Hematopoietic multipotent progenitor cell treated with erythropoietin and hydrocortisone succinate and interleukin-3 and kit ligand, for 15 days (in vitro differentiated cells): ENCODE measurements at regions not wholly inside any gene's neighbourhood (a gene's known extent, or its start where the extent isn't known, plus 50 kb on each side); places are given as distances from the start of the nearest gene placed in this dataset.
A peak's percentile ranks its signal among the peaks of the same experiment; 100 is the strongest.

Source experiments
- DNase-seq: peaks from one replicate; pipeline ENCODE4 v3.0.0-alpha.2; 2015; ENCODE audit warnings: low spot score

DNA sequence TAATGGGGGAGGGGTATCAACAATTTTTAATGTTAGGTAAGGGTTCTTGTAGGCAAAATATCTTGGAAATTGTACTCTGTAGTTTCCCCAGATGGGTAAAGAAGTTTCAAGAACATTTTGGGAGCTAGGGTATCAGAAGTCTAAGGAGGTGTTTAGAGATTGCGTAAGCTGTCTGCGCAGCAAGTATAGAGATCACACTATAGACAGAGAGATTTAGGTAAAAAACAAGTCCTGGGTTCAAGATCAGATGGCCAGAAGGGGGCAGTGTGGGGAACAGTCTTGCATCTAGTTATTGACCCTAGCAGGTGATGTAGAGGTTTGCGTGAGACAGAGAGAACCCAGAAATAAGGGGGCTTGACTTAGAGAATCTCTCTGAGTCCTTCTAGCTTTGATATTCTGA lies 80.8 kb downstream of the S1PR1 start:
- DNase-seq, result no peak

DNA sequence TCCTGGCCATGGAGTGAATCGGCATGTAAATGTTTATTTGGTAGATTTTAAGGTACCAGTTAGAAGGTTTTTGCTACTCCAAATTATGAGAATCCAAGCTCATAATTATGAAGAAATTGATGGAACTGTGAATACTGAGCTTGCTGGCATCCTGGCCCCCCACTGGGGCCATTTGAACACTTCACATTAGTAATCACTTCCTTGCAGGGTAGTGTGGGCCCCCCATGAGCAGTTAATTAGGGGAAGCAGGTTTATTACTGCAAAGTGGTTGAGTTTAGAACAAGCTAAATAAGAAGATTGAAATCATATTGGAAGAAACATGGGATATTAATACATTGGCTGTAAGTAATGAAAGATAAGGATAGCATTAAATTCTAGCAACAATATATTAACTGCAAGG lies 86.7 kb downstream of the S1PR1 start:
- DNase-seq, result no peak

DNA sequence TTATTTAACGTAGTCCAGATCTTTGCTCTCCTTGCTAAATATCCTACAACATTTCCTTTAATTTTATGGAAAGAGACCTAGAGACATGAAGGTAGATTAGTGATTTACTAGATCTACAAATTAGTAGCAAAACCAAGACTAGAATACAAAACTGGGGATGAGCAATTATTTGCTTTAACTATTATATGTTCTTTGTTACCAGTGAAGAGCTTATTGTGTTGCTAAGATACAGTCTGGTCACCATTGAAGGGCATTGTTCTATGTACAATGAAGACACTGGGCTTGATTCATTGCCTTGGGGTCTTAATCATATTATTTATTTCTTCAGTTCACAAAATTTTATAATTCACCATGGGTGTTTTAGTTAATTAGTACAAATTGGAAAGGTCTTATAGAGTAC lies 88.3 kb downstream of the S1PR1 start:
- DNase-seq, result no peak

DNA sequence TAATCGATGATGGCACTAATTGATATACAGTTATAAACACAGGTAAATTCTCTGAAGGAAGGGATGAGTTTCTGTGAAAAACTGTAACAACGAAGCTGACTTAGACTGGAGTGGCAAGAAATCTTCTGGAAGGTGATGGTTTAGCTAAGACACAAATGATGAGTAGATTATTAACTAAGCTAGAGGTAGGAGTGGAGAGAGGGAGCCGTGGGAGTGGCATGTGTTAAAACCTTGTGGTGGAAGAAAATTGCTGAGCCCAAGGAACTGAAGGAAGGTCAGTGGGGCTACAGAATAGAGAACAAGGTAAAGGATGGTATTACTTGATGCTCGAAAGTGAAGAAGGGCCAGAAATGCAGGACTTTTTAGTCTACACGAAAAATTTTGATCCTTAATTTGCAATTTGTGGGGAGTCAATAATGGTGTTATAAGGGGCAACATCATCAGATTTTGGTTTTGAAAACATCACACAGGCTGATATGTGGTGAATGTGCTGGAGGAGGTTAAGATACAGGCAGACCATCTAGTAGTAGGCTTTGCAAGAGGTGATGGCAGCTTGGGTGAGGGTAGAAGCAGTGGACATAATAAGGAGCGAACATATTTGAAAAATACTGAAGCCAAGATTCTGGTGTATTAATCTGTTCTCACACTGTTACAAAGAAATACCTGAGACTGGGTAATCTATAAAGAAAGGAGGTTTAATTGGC lies 93.8 kb downstream of the S1PR1 start:
- DNase-seq, result no peak

DNA sequence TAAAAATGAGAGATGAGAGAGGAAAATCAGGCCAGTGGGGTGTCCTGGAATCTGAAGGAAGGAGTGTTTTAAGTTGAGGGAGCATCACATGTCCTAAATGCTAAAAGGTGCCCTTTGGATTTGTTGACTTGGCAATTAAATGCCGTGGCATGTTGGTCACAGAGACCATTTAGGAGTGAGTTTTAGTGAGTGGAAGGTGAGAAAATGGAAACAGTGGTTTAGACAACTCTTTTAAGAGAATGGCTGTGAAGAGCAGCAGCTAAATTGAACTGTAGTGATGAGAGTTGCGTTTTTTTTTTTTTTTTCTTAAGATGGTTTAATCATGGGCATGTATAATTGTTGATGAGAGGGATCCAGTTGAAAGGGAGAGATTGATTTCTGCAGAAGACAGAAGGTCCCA lies 95.0 kb downstream of the S1PR1 start:
- no peak for DNase-seq

DNA sequence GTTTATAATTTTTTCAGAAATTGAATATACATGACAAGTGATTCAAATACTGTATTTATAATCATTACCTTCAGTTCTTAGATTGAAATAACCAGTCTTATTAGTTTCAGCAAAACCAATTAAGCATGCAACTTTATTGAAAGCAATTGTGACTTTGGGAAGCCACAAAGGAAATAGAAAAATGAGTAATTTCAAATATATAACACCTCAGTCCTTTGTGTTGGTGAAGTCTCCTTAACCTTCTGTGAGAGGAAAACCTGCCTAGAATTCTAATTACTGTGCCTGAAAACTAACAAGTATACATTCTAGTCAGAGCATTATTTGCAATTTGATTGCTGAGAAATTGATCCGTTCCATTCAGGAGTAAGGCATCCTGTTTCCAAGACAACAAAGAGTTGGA lies 95.8 kb downstream of the S1PR1 start:
- DNase-seq, result no peak

DNA sequence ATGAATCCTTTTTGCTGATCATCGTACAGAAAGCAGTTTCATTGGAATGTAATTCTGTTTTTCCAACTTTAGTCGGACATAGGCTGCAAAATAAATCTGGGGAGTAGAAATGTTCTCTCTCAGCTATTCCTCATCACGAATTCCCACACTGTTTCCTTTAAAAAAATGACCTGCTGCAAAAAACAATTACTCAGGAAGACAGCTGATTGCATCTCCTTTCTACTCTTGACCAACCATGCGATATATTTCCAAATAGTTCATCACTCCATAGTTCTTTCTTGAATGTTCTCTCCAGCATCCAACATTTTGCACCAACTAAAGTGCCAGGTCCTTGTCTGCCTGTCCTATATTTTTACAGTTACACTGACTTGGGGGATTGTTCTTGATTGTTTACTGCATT lies 96.4 kb downstream of the S1PR1 start:
- no peak for DNase-seq

DNA sequence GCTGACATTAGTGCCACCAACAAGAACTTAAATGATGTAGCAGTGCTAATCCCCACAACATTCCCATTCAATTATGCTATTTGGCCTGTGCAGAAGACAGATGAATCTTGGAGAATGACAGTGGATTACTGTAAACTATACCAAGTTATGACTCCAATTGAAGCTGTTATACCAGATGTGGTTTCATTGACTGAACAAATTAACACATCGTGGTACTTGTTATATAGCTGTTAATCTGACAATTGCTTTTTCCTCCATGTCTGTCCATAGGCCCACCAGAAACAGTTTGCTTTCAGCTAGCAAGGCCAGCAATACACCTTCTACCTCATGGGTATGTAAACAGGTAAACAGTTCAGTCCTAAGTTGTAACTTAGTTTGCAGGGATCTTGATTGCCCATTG lies 101.1 kb downstream of the S1PR1 start:
- no peak for DNase-seq

DNA sequence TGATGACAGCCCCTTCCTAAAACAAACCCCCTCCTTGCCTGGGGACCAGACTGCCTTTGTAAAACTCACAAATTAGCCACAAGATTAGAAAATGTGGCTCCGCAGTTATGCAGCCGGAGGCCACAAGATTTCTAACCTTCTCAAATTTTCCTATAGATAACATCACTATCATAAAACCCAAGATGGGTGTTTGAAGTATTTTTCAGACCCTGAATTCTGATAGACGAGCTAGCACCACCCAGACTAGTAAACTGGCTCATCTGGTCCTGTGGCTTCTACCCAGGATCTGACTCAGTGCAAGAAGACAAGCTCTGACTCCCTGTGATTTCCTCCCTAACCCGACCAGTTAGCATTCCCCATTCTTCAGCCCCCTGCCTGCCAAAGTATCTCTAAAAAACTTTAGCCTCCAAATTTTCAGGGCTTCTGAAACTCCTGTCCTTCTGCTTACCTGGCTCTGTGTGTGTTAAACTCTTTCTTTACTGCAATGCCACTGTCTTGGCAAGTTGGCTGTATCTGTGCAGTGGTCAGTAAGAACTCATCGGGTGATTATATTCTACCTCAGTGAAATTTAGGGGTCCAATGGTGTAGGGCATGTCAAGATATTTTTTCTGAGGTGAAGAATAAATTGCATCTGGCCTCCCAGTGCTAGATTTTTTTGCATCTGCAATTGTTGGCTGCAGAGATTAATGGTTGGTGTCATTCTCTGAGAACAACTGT lies 102.1 kb downstream of the S1PR1 start:
- DNase-seq, result no peak

DNA sequence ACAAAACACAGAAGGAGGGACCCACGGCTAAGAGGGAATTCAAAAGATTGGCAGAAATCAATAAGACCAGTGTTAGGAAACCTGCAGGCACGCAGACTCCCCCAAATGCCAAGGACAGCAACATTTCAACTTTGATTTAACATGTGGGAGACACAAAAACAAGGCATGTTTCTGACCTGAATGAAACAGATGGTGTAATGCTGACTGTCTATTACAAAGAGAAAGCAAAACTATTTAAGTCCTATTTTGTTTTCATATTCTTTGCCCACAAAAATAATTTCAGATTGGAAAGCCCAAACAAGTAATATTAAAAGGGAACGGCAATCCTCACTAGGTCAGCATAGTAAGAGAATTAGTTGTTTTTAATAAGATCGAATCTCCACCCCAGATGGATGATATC lies 107.9 kb downstream of the S1PR1 start:
- DNase-seq, result no peak

DNA sequence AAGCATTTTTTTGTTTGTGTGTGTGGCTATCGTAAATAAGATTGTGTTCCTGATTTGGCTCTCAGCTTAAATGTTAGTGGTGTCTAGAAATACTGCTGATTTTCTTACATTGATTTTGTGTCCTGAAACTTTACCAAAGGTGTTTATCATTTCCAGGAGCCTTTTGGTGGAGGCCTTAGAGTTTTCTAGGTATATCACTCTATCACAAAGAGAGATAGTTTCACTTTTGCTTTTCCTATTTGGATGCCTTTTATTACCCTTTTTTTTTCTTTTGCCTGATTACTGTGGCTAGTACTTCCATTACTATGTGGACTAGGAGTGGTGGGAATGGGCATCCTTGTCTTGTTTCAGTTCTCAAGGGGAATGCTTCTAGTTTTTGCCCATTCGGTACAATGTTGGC lies 109.6 kb downstream of the S1PR1 start:
- DNase-seq, result no peak

DNA sequence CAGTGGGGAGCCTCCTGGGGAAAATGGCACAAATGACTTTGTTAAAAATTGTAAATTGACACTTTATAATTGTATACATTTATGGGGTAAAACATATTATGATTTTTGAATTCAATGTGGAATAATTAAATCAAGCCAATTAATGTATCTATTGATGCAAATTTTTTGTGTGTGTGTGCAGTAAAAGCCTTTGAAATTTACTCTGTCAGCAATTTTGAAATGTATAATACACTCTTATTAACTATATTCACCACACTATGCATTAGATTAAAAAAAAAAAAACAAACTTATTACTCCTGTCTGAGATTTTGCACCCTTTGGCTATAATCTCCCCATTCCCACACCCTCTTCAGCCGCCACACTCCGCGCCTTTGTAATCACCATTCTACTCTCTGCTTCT lies 119.2 kb downstream of the S1PR1 start:
- DNase-seq, result no peak

DNA sequence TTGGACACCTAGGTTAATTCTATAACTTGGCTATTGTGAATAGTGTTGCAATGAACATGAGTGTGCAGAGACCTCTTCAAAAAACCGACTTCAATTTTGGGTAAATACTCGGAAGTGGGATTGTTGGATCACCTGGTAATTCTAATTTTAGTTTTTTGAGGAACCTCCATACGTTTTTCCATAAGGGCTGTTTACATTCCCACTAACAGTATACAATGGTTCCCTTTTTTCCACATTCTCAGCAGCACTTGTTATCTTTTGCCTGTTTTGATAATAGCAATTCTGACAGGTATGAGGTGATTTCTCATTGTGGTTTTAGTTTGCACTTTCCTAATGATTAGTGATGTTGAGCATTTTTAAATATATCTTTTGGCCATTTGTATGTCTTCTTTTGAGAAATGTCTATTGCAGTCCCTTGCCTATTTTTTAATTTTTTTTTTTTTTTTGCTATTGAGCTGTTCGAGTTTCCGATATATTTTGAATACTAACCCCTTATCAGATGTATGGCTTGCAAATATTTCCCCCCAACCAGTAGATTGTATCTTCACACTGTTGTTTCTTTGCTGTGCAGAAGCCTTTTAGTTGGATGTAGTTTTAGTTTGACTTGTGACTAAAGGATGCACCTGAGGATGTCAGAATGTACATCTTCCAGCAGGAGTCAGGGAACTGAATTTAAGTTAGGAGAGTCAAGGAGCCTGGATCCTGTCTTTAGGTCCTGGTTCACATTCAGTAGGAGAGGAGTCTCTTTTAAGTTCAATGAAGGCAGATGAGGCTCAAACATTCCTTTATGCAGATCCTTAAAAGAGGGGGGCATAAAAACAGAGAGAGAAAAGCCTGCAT lies 120.0 kb downstream of the S1PR1 start:
- no peak for DNase-seq

DNA sequence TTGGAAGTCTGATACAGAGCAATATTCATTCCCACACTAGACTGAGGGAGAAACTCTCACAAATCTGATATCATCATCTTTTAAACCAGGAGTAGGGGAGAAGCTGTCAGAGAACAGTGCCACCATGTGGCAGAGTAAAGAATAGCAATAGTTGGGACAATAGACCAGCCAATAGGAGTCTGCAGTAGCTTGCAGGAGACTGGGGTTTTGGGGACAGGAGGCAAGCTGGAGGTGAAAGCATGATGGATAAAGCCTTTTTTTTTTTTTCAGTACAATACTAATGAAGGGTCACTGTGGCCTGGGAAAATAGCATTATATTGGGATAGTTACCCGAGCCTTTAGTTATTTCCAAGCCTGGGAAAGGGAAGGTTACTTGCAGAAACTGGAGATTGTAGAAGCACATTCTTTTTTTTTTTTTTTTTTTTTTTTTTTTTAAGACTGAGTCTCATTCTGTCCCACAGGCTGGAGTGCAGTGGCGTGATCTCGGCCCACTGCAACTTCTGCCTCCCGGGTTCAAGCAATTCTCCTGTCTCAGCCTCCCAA lies 120.7 kb downstream of the S1PR1 start:
- DNase-seq, result peak; percentile 71

DNA sequence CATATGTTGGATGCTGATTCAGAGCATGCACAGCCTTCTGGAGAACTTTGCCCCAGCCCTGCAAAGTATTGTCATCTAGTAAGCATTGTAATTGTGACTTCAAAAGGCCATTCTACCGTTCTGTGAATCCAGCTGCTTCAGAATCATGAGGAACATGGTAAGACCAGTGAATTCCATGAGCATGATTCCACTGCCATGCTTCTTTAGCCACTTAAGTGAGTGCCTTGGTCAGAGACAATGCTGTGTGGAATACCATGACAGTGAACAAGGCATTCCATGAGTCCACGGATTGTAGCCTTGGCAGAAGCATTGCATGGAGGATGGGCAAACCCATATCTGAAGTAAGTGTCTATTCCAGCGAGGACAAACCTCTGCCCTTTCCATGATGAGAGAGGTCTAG lies 123.7 kb downstream of the S1PR1 start:
- no peak for DNase-seq

DNA sequence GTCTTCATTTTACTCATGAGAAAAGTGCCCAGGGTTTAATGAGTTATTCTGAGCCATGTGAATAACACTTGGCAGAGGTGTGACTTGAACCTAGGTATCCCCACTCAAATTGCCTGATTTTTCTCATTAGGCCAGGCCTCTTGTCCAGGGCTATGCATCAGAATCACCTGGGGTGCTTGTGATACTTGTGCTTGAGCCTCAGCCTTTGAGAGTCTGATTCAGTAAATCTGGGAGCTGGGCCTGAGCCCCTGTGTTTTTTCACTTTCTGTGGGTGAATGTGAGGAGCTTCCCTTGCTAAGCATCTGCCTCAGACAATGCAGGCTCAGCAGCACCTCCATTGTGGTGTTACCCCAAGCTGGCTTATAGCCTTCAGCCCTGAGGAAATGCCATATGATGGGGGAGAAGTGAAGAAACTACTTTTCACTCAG lies 127.1 kb downstream of the S1PR1 start:
- DNase-seq, result no peak

DNA sequence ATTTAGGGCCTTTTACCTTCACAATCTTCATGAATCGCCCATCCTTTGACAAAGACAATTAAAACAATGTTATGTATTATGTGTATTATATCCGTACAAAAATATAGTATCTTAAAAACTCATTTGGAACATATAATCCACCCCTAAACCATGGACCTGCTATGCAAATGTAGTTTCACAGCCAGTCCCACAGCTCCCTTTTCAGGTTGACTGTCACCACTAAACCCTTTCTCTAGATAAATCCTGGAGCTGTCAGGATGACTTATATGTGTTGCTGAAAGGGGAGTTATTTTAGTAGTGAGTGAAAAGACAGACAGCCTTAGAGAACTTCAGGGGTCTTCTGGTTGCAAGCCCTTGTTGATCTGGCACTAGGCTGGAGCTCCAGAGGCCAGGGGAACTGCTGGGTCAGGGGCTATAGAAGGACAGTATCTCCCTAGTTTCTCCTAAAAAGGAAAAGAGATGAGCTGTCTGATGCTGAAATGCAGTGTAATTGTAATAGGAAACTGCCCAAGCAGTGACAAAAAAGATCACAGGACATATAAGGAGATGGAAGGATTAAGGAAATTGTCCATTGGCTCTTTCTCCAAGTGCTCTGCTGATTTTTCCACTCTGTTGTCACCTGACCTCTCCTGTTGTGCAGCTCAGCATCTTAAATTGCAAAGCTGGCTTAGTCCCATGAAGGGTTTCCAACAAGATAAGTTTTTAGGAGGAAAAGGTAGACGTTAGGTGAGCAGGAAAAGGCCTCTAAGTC lies 127.7 kb downstream of the S1PR1 start:
- no peak for DNase-seq

DNA sequence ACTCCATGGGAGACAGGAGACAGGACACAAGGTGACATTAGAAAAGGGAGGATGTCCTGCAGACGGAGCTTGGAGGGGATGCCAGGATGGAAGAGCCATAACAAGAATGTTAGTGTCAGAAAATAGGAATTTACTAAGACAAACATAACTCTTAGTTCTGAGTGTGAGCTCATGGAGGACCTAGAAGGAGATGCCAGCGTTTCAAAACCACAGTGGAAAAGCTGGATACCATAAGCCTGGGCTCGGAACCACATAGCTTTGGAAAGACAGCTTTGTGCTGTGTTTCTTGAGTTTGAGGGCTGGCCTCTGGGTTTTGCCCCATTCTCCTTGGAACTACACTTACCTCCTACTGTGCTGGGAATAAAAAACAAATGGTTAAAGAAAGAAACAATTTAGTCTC lies 128.4 kb downstream of the S1PR1 start:
- no peak for DNase-seq

DNA sequence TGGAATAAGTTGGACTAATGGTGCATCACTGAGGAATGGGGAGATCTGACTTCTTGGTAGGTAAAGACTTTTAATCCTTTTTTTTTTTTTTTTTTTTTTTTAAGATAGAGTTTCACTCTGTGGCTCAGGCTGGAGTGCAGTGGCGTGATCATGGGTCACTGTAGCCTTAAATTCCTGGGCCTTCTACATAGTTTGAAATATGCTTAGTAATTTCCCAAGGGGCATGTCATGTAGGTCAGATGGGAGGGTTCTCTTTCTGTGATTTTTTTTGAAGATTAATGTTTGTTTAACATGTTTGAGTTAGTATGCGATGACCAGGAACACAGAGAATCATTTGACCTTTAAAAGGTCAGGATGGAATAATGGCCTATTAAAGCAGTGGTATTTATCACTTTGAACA lies 129.1 kb downstream of the S1PR1 start:
- DNase-seq, result no peak

DNA sequence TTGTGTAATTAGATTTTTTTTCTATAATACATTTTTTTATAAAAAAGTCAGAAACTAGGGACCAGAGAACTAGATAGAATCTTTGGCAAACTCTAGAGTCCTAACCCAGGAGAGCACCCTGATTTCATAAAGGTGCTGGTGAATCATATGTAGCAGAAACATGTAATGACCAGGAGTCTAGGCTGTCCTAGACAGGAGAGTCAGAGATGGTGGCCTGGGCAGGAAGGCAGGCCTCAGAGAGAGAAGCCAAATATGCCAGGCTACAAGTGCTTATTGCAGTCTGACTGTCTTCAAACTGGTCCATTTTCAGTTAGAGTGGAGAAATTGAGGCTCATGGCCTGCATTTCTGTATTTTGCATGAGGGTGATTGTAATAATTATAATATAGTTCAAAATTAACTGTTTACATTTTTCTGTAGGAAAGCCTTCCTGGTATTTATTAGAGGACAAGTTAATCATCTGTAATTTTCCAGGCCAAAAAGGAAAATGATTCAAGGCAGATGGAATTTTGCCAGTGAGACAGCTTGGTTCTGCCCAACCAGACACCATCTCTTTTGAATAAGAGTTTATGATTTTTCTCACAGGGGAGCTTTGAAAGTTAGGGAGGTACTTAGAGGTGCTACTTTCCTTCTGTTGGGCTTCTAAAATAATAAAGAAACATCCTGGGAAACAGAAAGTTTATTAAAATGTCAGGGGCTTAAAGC lies 129.8 kb downstream of the S1PR1 start:
- DNase-seq, result no peak

DNA sequence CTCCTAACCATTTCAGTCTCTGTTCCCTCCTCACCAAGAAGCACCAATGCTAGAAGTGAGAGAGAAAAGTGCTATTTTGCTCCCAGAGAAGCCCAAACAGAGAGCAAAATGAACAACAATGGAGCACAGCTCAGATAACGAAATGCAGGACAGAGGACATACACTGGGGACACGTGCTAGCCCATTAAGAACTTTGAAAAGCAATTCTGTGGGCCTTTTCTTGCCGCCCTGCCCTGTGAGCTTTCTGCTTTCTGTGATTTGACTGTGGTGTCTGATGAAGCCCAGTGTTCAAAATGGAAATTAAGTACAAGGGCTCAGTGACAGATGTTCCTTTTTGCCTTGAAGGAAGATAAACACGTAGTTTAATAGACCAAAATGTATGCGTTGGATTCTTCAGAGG lies 130.8 kb downstream of the S1PR1 start:
- no peak for DNase-seq
